Stimulated activated CD4-positive, alpha-beta T cell treated with anti-CD3 and anti-CD28 coated beads, Interleukin-15, amount 100 ng/mL, for 24 hours (primary cell): ENCODE measurements at regions not wholly inside any gene's neighbourhood (a gene's known extent, or its start where the extent isn't known, plus 50 kb on each side); places are given as distances from the start of the nearest gene placed in this dataset.

ENCODE experiments used
- DNase-seq: peaks from one replicate; pipeline ENCODE4 v3.0.0-alpha.2; 2020

- no peak for DNase-seq
Observed at GRCh38 chr7:47636081-47636432, 54.1 kb upstream of the TNS3 start.

GRCh38 chr7:47635091-47636080 is 53.5 kb upstream of the TNS3 start:
- DNase-seq = no peak

DNA sequence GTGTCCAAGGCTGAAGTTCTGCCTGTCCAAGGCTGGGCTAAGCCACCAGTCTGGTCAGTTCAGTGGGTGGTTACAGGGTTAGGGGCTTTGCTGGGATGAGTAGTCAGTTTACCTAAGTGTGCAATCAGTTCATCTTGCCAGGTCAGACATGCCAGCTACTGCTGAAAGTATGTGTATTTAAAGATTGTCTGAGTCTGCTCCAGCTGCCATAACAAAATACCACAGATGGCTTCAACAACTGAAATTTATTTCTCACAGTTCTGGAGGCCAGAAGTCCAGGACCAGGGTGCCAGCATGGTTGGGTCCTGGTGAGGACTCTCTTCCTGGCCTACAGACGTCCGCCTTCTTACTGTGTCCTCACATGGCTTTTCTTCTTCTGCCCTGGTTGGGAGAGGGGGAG is 52.4 kb upstream of the TNS3 start:
- no peak for DNase-seq

DNA sequence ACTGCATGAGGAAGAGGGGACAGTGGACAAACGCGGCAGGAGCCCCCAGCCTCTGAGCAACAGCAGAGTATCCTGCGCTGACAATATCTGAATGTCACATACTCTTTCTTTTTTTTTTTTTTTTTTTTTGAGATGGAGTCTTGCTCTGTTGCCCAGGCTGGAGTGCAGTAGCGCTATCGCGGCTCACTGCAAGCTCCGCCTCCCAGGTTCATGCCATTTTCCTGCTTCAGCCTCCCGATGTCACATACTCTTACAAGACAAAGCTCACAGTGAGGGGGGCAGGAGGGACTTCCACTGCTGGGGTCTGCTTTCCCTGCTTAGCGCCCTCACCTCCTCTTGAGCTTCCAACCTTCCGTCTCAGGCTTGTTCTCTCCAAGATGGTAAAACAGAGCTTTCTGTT is 51.2 kb upstream of the TNS3 start:
- no peak for DNase-seq
